Thoracic aorta (tissue), 2 donors: ENCODE measurements at regions not wholly inside any gene's neighbourhood (a gene's known extent, or its start where the extent isn't known, plus 50 kb on each side); places are given as distances from the start of the nearest gene placed in this dataset.
"Not testable (repeated sequence)": the region's sequence is repeated elsewhere in the genome, so short reads cannot be mapped to it uniquely, and the experiment has no call there.

Experiments used
- ATAC-seq: fragments of 150-250 bp; one replicate; pipeline ENCODE4 v1.8.0; 2017; ENCODE audit warnings: low read depth; ENCODE audit not compliant: insufficient number of reproducible peaks, low FRiP score
- DNase-seq: peaks from one replicate; pipeline ENCODE4 v3.0.0-alpha.2; 2020; ENCODE audit warnings: low spot score
- H3K27ac ChIP-seq, 2 donors: fragments of 200-600 bp; sonication (generic); 1 replicate in 1 of 2; 2 replicates in 1 of 2; pipeline ENCODE4 v1.5.1; 2016; ENCODE audit warnings: mild to moderate bottlenecking in 2 of 2, moderate library complexity in 2 of 2
- H3K27me3 ChIP-seq: fragments of 200-600 bp; sonication (generic); replicated peaks from 2 replicates; pipeline ENCODE4 v1.6.0; 2016; ENCODE audit warnings: mild to moderate bottlenecking; ENCODE audit not compliant: insufficient read depth
- H3K36me3 ChIP-seq: fragments of 200-600 bp; sonication (generic); one replicate; pipeline ENCODE4 v1.5.1; 2016
- H3K4me1 ChIP-seq, 2 donors: fragments of 200-600 bp; sonication (generic); 1 replicate in 1 of 2; 2 replicates in 1 of 2; pipeline versions ENCODE4 v1.5.1 to v1.6.0; 2016; ENCODE audit warnings: low read depth in 2 of 2, mild to moderate bottlenecking in 1 of 2; ENCODE audit not compliant: control insufficient read depth in 1 of 2
- H3K4me3 ChIP-seq: fragments of 200-600 bp; sonication (generic); 2 replicates; pipeline ENCODE4 v1.5.1; 2016; ENCODE audit warnings: mild to moderate bottlenecking
- H3K9me3 ChIP-seq: fragments of 200-600 bp; sonication (generic); 2 replicates; pipeline ENCODE4 v1.5.1; 2016
- CTCF ChIP-seq: fragments of 200-600 bp; sonication (generic); IDR thresholded peaks from one replicate; pipeline ENCODE4 v1.5.1; 2019; ENCODE audit warnings: antibody characterized with exemption

- no peak overlapping the region for H3K27ac ChIP-seq
- DNase-seq = no peak
- H3K4me1 ChIP-seq = peaks cover 0 to 8% of the 10 kb centered on the region in 2 donors
- no peaks in the 10 kb centered on the region for H3K9me3 ChIP-seq
- TF ChIP-seq CTCF = no peak
- ATAC-seq = no peak
- H3K27me3 ChIP-seq = no peaks in the 10 kb centered on the region
- H3K36me3 ChIP-seq = no peaks in the 10 kb centered on the region
- H3K4me3 ChIP-seq = no peak overlapping the region
Measured at GRCh38 chr5:155556700-155557099, 543.1 kb downstream of the KIF4B start.

GRCh38 chr5:155562158-155562557, 548.6 kb downstream of the KIF4B start:
- Histone ChIP-seq H3K27ac (no peak overlapping the region), H3K9me3 (no peaks in the 10 kb centered on the region), H3K4me1 (no peaks in the 10 kb centered on the region), H3K36me3 (no peaks in the 10 kb centered on the region), H3K4me3 (no peak overlapping the region), H3K27me3 (no peaks in the 10 kb centered on the region)
- no peak for DNase-seq
- ATAC-seq = no peak
- no peak for TF ChIP-seq CTCF

GRCh38 chr5:155564541-155564940, 551.0 kb downstream of the KIF4B start:
- H3K4me3 ChIP-seq = no peak overlapping the region
- no peaks in the 10 kb centered on the region for H3K4me1 ChIP-seq
- no peaks in the 10 kb centered on the region for H3K9me3 ChIP-seq
- H3K36me3 ChIP-seq = no peaks in the 10 kb centered on the region
- TF ChIP-seq CTCF = no peak
- no peak for ATAC-seq
- H3K27ac ChIP-seq = no peak overlapping the region
- H3K27me3 ChIP-seq = no peaks in the 10 kb centered on the region
- no peak for DNase-seq

GRCh38 chr5:155575861-155576260, 562.3 kb downstream of the KIF4B start:
- no peak for TF ChIP-seq CTCF
- H3K9me3 ChIP-seq = no peaks in the 10 kb centered on the region
- no peak overlapping the region for H3K27ac ChIP-seq
- peaks cover 0 to 7% of the 10 kb centered on the region in 2 donors for H3K4me1 ChIP-seq
- DNase-seq (no peak), ATAC-seq (no peak)
- H3K4me3 ChIP-seq = no peak overlapping the region
- no peaks in the 10 kb centered on the region for H3K36me3 ChIP-seq
- no peaks in the 10 kb centered on the region for H3K27me3 ChIP-seq

GRCh38 chr5:155586808-155587207, 573.3 kb downstream of the KIF4B start:
- not testable (repeated sequence) for H3K4me1 ChIP-seq, H3K4me3 ChIP-seq, H3K36me3 ChIP-seq, H3K27ac ChIP-seq, H3K9me3 ChIP-seq, DNase-seq, ATAC-seq, H3K27me3 ChIP-seq

GRCh38 chr5:155587458-155587857, 573.9 kb downstream of the KIF4B start:
- Histone ChIP-seq H3K27ac (no peak overlapping the region), H3K9me3 (no peaks in the 10 kb centered on the region), H3K4me3 (no peak overlapping the region), H3K4me1 (no peaks in the 10 kb centered on the region), H3K27me3 (no peaks in the 10 kb centered on the region), H3K36me3 (no peaks in the 10 kb centered on the region)
- ATAC-seq (no peak), DNase-seq (no peak)
- TF ChIP-seq CTCF = no peak
